HG03521 (cell line): ENCODE measurements at regions not wholly inside any gene's neighbourhood (a gene's known extent, or its start where the extent isn't known, plus 50 kb on each side); places are given as distances from the start of the nearest gene placed in this dataset.
"Not testable (repeated sequence)": the region's sequence is repeated elsewhere in the genome, so short reads cannot be mapped to it uniquely, and the experiment has no call there.

Experiments
- ATAC-seq: cut with Tn5 transposase; IDR thresholded peaks from one replicate; pipeline ENCODE4 v1.9.1; 2021; ENCODE audit warnings: mild to moderate bottlenecking, moderate library complexity; ENCODE audit not compliant: unreplicated experiment

GRCh38 chr5:169415948-169416347, 115.0 kb upstream of the SLIT3 start:
- ATAC-seq = no peak

GRCh38 chr5:169415371-169415770, 114.4 kb upstream of the SLIT3 start:
- ATAC-seq = no peak

DNA sequence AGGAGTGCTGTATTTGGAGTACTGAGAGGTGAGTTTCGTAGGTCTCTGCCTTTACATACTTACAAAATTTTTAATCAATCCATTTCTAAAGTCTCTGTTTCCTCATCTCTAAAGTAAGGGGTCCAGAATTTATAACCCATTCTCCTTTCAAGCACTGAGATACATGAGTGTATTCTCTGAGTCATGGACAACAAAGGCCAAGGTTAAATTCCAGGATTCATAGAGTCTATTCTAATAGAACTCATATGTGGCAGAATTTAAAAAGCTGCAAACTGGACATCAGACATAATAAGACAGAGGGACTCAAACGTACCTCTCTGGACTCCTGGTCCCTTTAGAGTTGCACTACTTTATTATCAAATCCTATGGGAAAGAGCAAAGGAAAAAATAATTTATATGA, 112.5 kb upstream of the SLIT3 start:
- no peak for ATAC-seq

DNA sequence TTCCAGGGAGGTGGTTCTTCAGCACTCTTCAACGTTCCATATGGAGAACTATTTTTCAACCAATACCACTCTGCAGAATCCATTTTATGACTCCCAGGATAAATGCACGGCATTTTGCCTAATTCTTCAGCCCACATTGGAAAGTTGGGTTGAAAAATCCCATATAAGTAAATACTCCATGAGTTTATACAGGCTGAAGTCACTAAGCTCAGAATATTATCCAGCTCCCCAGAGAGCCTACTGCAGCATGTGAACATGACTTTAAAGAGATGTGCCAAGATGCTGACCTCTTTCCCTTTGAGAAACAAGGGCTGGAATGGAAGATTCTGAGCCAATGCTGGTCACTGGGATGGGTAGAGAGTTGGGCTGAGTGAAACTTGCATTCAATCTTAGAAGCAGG, 111.9 kb upstream of the SLIT3 start:
- no peak for ATAC-seq

DNA sequence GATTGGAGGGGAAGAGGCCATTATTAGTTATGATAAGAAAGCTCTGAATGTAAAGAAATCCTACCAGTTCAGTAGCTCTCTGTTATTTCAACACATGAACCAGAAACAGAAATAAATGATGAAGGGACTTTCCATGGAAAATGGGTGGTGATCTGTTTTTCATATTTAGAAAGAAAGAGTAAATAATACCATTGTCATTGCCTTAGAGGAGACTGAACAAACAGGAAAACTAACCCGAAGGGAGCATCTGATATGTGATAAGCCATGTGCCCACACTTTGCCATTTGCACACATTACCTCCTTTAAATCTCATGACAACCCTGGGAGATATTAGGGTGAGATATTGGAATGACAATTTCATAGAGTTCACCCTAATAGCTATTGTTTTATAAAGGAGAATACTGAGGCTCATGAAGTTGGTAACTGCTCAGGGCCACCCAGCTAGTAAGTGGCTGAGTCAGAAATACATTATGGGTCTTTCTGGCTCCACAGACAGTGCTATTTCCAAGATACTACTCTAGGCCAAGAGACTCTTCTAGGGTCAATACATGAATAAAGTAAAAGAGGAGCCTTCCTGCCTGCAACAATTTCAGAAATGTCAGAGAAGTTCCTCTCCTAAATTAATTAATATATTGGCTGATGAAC, 111.0 kb upstream of the SLIT3 start:
- ATAC-seq = no peak

DNA sequence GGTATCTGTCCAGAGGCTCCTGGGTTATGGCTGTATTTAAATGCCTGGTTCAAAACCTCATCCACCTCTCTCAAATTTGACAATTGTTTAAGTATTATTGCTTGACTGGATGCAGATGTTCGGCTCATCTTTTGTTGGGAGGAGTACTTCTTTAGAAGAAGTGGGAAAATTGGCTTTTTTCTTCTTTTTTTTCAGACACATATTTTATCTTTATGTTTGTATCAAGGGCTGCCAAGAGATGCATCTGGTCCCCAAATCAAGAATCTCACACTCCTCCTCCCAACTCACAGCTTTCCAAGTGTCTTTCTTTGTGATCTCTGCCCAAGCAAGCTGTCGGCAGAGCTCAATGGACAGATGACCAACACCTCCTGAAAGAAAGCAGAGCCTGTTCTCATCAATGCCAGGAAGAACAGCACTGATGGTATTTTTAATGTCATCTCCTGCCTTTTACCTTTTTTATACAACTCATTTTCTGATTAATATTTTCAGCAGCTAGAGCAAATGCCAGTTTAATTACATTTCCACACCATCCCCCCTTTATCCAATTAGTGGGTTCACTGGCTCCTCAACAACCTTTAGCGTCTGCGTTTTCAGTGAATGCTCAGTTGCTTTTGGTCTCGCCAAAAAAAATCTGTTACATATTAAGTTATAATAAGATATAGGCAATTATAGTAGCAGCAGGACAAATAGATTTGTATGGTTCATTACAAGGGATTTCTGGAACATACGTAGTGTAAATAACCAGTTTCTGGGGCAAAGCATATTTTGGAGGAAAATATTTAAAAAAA, 110.3 kb upstream of the SLIT3 start:
- ATAC-seq = no peak

- ATAC-seq = no peak
Measured at GRCh38 chr5:169408731-169409130, 107.8 kb upstream of the SLIT3 start.

DNA sequence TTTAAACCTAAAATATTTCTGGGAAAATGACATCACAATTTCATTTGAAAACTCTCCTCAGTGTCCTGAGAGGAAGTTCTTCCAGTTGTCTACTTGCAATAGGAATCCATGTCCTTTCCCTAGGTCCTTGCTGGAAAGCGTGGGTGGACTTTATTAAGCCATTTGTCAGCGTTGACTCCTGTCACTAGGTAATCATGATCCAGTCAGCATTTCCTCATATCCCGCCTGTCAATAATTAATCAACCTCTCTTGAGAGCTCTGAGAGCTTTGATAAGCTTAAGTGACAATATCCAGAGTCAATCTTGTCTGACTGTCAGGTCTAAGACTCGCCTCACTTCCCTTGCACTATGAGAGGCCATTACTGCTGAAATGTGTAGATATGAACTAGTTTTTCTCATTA, 107.2 kb upstream of the SLIT3 start:
- no peak for ATAC-seq

DNA sequence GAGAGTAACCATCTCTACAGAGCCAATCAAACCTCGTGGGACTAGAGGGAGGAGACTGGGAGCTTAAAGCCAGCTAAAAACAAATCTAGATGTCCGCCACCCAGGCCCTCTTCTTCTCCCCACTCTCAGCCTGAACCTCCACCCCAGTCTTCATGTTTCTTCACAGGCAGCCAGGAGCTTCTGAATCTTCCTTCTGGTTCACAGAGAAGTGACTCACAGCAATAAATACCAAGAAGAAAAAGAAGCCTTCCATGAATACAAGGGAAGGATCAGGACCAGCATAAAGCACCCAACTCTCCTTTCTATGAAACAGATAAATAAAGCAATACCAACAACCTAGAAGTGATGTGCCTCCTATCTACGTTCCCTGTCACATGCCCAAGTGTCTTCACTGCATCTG, 103.3 kb upstream of the SLIT3 start:
- ATAC-seq = no peak

DNA sequence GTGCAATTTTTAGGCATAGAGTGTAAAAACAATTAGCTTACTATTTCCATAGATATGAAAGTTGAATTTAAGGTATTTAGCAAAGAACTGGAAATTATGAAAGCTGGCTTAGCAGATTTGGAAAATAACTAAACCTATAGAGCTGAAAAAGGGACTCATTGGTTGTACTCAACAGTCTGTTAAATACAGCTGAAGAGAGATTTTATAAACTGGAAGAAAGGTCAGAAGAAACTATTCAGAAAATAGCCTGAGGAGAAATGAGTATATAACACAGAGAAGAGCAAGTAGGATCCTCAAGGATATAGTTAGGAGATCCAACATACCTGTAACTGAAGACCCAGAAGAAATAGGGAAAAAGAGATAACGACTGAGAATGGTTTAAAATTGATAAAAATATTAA, 97.6 kb upstream of the SLIT3 start:
- ATAC-seq = no peak

DNA sequence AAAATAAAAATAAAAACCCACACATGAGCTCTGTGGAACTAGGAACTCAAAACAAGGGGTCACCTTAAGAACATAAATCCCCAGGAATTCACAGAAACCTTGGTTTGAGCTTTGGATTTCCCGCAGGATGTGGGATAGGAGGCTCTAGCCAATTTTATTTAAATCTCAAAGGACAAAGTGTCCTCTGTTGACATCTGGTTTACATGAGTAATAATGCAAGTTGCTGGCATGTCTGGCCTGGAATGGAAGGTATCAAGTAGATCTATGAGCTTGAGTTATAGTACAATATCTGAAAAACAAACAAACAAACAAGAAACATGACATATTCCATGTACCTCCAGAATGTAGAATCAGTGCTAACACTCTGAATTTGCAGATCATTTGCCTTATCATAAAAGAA, 94.2 kb upstream of the SLIT3 start:
- no peak for ATAC-seq

DNA sequence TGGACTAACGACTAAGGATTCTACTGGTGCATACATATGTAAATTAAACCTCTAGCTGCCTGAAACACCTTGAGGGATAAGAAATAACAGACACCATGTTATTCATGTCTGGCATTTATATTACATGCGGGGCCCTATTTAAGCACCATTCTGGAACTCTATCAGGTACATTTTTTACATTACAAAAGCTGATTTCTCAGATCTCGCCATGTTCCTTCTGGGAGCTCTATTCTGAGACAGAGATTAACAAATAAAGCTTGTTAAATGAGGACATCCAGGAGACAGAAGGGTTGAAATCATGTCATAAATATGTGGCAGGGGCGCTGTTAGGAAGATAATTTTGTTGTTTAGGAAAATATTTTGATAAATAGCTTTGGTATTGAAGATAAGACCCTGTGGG, 93.4 kb upstream of the SLIT3 start:
- no peak for ATAC-seq

DNA sequence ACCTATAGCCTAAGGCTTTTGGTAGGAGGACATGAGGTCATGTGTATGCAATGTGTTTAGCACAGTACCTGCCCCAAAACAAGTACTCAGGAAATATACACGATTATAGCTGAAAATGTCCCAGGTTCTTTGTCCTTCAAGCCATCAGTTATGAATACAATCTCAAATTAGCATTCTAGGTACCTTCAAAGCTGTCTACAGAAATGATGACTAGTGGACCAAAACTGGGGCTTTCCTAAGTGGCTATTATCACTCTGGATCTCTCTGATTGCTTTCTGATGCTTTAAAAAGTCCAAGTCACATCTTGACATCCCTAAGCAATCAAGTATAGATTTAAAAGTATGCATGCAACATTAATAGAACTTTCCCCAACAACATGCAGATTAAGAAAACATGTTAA, 93.0 kb upstream of the SLIT3 start:
- ATAC-seq = no peak

- ATAC-seq = no peak
Measured at GRCh38 chr5:169390265-169390664, 89.3 kb upstream of the SLIT3 start.

DNA sequence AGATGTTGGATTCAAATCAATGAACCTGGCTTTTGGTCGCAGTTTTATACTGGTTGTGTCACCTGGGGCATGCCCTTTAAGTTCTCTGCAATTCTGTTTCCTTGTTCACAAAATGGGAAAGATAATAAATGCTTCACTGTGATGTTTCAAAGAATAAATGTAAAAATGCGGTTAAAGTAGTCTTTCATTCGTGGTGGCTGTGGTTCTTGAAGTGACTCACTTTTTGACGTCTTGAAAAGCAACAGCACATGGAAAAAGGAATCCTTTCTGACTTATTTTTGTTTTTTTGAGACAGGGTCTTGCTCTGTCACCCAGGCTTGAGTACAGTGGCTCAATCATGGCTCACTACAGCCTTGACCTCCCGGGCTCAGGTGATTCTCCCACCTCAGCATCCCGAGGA, 88.4 kb upstream of the SLIT3 start:
- ATAC-seq = no peak

DNA sequence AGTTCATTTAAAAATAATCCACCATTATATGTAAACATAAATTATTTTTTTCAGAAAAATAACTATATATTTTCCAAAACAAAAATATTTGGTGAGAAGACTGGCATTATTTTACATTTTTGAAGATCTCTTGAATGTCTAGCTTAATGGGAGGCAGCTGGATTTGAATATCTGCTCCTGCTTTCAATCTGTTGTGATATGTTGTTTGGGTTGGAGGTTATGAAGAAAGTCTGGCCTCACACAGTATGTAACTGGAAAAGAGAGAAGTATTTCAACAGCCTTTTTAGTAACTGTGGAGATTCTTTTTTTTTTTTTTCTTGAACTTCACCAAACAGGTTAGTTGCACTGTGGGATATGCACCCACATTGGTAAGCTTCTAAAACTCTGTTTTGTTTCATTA, 84.7 kb upstream of the SLIT3 start:
- ATAC-seq = no peak

DNA sequence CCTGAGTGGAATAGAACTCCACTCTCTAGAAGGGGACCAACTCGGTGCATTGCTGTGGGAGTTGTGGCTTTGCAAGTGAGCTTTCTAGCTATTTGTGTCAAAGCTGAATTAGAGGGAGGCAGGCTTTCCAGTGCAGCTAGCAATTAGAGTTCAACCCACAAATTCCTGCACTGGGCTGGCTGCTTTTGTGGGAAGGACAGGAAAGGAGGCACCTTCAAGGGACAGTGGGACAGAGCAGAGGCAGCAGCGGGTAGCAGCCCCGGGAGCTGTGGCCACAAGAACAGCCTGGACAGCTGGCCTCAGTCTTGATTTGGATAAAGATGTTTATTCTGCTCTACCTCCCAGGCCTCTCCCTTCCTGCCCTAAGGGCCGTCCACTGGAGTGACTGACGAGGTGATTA, 83.7 kb upstream of the SLIT3 start:
- no peak for ATAC-seq

GRCh38 chr5:169374761-169375160, 73.8 kb upstream of the SLIT3 start:
- no peak for ATAC-seq

DNA sequence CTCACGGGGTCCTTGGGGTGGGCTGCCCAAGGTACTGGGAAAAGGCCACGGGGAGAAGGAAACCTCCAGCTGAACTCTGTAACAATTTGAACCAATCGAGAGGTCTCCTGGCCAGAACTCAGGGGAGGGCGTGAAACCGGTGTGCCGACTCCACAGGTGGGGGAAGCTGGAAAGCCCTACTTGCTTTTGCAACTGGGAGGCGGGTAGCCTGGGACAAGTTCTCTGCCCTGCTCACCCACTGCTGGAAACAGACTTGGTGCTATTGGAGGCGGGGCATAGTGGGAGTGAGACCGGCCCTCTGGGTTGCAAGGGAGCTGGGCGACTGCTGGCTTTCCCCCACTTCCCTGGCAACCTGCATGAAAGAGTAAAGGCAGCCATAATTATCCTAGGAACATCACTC, 73.2 kb upstream of the SLIT3 start:
- no peak for ATAC-seq

- ATAC-seq = not testable (repeated sequence)
Measured at GRCh38 chr5:169371801-169372200, 70.9 kb upstream of the SLIT3 start.

DNA sequence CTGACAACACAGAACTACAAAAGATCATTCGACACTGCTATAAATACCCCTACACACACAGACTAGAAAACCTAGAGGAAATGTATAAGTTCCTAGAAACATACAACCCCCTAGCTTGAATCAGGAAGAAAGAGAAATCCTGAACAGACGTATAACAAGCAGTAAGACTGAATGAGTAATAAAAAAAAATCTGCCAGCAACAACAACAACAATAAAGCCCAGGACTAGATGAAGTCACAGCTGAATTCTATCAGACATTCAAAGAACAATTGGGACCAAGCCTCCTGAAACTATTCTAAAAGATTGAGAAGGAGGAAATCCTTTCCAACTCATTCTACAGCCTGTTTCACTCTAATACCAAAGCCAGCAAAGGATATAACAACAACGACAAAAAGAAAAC, 68.2 kb upstream of the SLIT3 start:
- ATAC-seq = no peak

- ATAC-seq = no peak
Measured at GRCh38 chr5:169367861-169368260, 66.9 kb upstream of the SLIT3 start.

DNA sequence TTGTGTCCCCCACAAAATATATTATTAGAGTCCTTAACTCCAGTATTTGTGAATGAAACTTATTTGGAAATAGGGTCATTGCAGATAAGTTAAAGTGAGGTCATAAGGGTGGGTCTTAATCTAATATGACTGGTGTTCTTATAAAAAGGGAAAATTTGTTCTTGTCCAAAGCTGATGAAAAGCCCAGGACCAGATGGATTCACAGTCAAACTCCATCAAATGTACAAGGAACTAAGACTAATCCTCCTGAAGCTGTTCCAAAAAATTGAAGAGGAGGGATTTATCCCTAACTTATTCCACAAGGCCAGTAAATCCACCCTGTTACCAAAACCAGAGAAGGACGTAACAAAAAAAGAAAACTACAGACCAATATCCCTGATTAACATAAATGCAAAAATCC, 56.4 kb upstream of the SLIT3 start:
- no peak for ATAC-seq
